ENCODE measurements at regions not wholly inside any gene's neighbourhood (a gene's known extent, or its start where the extent isn't known, plus 50 kb on each side); places are given as distances from the start of the nearest gene placed in this dataset.

GRCh38 chr6:47360388-47360787 lies 50.7 kb upstream of the TNFRSF21 start:
- no peaks in the 10 kb centered on the region for H3K36me3 ChIP-seq (replicated peaks; ENCODE audit: control insufficient read depth, insufficient read depth, low read length)
- H3K4me3 ChIP-seq (ENCODE audit: insufficient read depth, low read depth, low read length): no peak overlapping the region
- H3K27me3 ChIP-seq (ENCODE audit: control insufficient read depth, insufficient read depth, low read length): no peaks in the 10 kb centered on the region
- DNase-seq: no peak

- H3K4me3 ChIP-seq (ENCODE audit: insufficient read depth, low read depth, low read length): no peak overlapping the region
- no peaks in the 10 kb centered on the region for H3K36me3 ChIP-seq (replicated peaks; ENCODE audit: control insufficient read depth, insufficient read depth, low read length)
- no peak for DNase-seq
- H3K27me3 ChIP-seq (ENCODE audit: control insufficient read depth, insufficient read depth, low read length): no peaks in the 10 kb centered on the region
Measured at GRCh38 chr6:47362857-47363461, 53.3 kb upstream of the TNFRSF21 start.

GRCh38 chr6:47363736-47364135 lies 54.0 kb upstream of the TNFRSF21 start:
- H3K36me3 ChIP-seq (replicated peaks; ENCODE audit: control insufficient read depth, insufficient read depth, low read length): no peaks in the 10 kb centered on the region

GRCh38 chr6:47366335-47366890 lies 56.7 kb upstream of the TNFRSF21 start:
- Histone ChIP-seq H3K4me3 (ENCODE audit: insufficient read depth, low read depth, low read length) (no peak overlapping the region), H3K36me3 (replicated peaks; ENCODE audit: control insufficient read depth, insufficient read depth, low read length) (no peaks in the 10 kb centered on the region), H3K27me3 (ENCODE audit: control insufficient read depth, insufficient read depth, low read length) (no peaks in the 10 kb centered on the region)
- DNase-seq: no peak

More at GRCh38 chr6:47363736-47364135, 54.0 kb upstream of the TNFRSF21 start:
- Histone ChIP-seq H3K4me3 (ENCODE audit: insufficient read depth, low read depth, low read length) (no peak overlapping the region), H3K27me3 (ENCODE audit: control insufficient read depth, insufficient read depth, low read length) (no peaks in the 10 kb centered on the region)
- DNase-seq: no peak

GRCh38 chr6:47371139-47371869 lies 61.6 kb upstream of the TNFRSF21 start:
- Histone ChIP-seq H3K36me3 (replicated peaks; ENCODE audit: control insufficient read depth, insufficient read depth, low read length) (no peaks in the 10 kb centered on the region), H3K4me3 (ENCODE audit: insufficient read depth, low read depth, low read length) (no peak overlapping the region), H3K27me3 (ENCODE audit: control insufficient read depth, insufficient read depth, low read length) (no peaks in the 10 kb centered on the region)
- no peak for DNase-seq

- Histone ChIP-seq H3K36me3 (replicated peaks; ENCODE audit: control insufficient read depth, insufficient read depth, low read length) (no peaks in the 10 kb centered on the region), H3K27me3 (ENCODE audit: control insufficient read depth, insufficient read depth, low read length) (no peaks in the 10 kb centered on the region)
- no peak for DNase-seq
Measured at GRCh38 chr6:47371870-47372255, 62.2 kb upstream of the TNFRSF21 start.

GRCh38 chr6:47372318-47372717 lies 62.6 kb upstream of the TNFRSF21 start:
- no peak overlapping the region for H3K4me3 ChIP-seq (ENCODE audit: insufficient read depth, low read depth, low read length)
- no peaks in the 10 kb centered on the region for H3K36me3 ChIP-seq (replicated peaks; ENCODE audit: control insufficient read depth, insufficient read depth, low read length)
- H3K27me3 ChIP-seq (ENCODE audit: control insufficient read depth, insufficient read depth, low read length): no peaks in the 10 kb centered on the region
- DNase-seq: no peak

More at GRCh38 chr6:47371870-47372255, 62.2 kb upstream of the TNFRSF21 start:
- H3K4me3 ChIP-seq (ENCODE audit: insufficient read depth, low read depth, low read length): no peak overlapping the region

GRCh38 chr6:47375426-47375825 lies 65.7 kb upstream of the TNFRSF21 start:
- Histone ChIP-seq H3K4me3 (ENCODE audit: insufficient read depth, low read depth, low read length) (no peak overlapping the region), H3K36me3 (replicated peaks; ENCODE audit: control insufficient read depth, insufficient read depth, low read length) (no peaks in the 10 kb centered on the region), H3K27me3 (ENCODE audit: control insufficient read depth, insufficient read depth, low read length) (no peaks in the 10 kb centered on the region)
- DNase-seq: no peak

- no peak for DNase-seq
- Histone ChIP-seq H3K36me3 (replicated peaks; ENCODE audit: control insufficient read depth, insufficient read depth, low read length) (no peaks in the 10 kb centered on the region), H3K27me3 (ENCODE audit: control insufficient read depth, insufficient read depth, low read length) (no peaks in the 10 kb centered on the region), H3K4me3 (ENCODE audit: insufficient read depth, low read depth, low read length) (no peak overlapping the region)
Measured at GRCh38 chr6:47376930-47377329, 67.2 kb upstream of the TNFRSF21 start.

DNA sequence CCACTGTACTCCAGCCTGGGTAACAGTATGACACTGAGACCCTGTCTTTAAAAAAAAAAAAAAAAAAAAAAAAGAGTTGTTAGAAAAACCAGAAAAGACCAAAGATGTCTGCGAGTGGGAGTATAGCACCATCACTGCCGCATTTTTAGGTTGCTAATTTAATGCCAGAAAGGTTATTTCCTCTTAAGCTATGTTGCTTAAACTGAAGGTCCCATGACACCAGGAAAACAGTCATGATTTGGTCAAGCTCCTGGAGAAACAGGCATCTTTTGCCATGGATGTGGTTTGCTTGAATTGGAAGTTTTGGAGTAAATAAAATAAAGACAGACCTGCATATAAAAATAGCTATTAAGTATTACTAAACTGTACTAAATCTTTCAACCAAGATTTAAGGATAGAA lies 68.3 kb upstream of the TNFRSF21 start:
- no peak for DNase-seq
- Histone ChIP-seq H3K36me3 (replicated peaks; ENCODE audit: control insufficient read depth, insufficient read depth, low read length) (no peaks in the 10 kb centered on the region), H3K4me3 (ENCODE audit: insufficient read depth, low read depth, low read length) (no peak overlapping the region), H3K27me3 (ENCODE audit: control insufficient read depth, insufficient read depth, low read length) (no peaks in the 10 kb centered on the region)

- no peak for DNase-seq
- no peak overlapping the region for H3K4me3 ChIP-seq (ENCODE audit: insufficient read depth, low read depth, low read length)
- H3K36me3 ChIP-seq (replicated peaks; ENCODE audit: control insufficient read depth, insufficient read depth, low read length): no peaks in the 10 kb centered on the region
- H3K27me3 ChIP-seq (ENCODE audit: control insufficient read depth, insufficient read depth, low read length): no peaks in the 10 kb centered on the region
Measured at GRCh38 chr6:47379328-47379727, 69.6 kb upstream of the TNFRSF21 start.

GRCh38 chr6:47380251-47380650 lies 70.5 kb upstream of the TNFRSF21 start:
- no peak overlapping the region for H3K4me3 ChIP-seq (ENCODE audit: insufficient read depth, low read depth, low read length)
- no peak for DNase-seq

GRCh38 chr6:47381036-47381435 lies 71.3 kb upstream of the TNFRSF21 start:
- no peak for DNase-seq
- H3K36me3 ChIP-seq (replicated peaks; ENCODE audit: control insufficient read depth, insufficient read depth, low read length): no peaks in the 10 kb centered on the region
- H3K27me3 ChIP-seq (ENCODE audit: control insufficient read depth, insufficient read depth, low read length): no peaks in the 10 kb centered on the region
- H3K4me3 ChIP-seq (ENCODE audit: insufficient read depth, low read depth, low read length): no peak overlapping the region

More at GRCh38 chr6:47380251-47380650, 70.5 kb upstream of the TNFRSF21 start:
- Histone ChIP-seq H3K36me3 (replicated peaks; ENCODE audit: control insufficient read depth, insufficient read depth, low read length) (no peaks in the 10 kb centered on the region), H3K27me3 (ENCODE audit: control insufficient read depth, insufficient read depth, low read length) (no peaks in the 10 kb centered on the region)

- no peaks in the 10 kb centered on the region for H3K36me3 ChIP-seq (replicated peaks; ENCODE audit: control insufficient read depth, insufficient read depth, low read length)
- H3K4me3 ChIP-seq (ENCODE audit: insufficient read depth, low read depth, low read length): no peak overlapping the region
- H3K27me3 ChIP-seq (ENCODE audit: control insufficient read depth, insufficient read depth, low read length): no peaks in the 10 kb centered on the region
- DNase-seq: no peak
Measured at GRCh38 chr6:47383360-47383759, 73.7 kb upstream of the TNFRSF21 start.

- no peak for DNase-seq
- no peaks in the 10 kb centered on the region for H3K36me3 ChIP-seq (replicated peaks; ENCODE audit: control insufficient read depth, insufficient read depth, low read length)
- H3K27me3 ChIP-seq (ENCODE audit: control insufficient read depth, insufficient read depth, low read length): no peaks in the 10 kb centered on the region
- H3K4me3 ChIP-seq (ENCODE audit: insufficient read depth, low read depth, low read length): no peak overlapping the region
Measured at GRCh38 chr6:47391675-47392074, 82.0 kb upstream of the TNFRSF21 start.
